Ishikawa (cell line): ENCODE measurements at regions not wholly inside any gene's neighbourhood (a gene's known extent, or its start where the extent isn't known, plus 50 kb on each side); places are given as distances from the start of the nearest gene placed in this dataset.

Experiments
- CEBPB ChIP-seq: IDR thresholded peaks from 2 replicates; pipeline ENCODE4 v1.6.1; 2012
- EP300 ChIP-seq: IDR thresholded peaks from 2 replicates; pipeline ENCODE4 v1.6.1; 2012; ENCODE audit warnings: borderline replicate concordance
- FOXM1 ChIP-seq: IDR thresholded peaks from 2 replicates; pipeline ENCODE4 v1.6.1; 2012; ENCODE audit warnings: low read depth, borderline replicate concordance
- MAX ChIP-seq: IDR thresholded peaks from 2 replicates; pipeline ENCODE4 v1.6.1; 2012
- RAD21 ChIP-seq: IDR thresholded peaks from 2 replicates; pipeline ENCODE4 v1.6.1; 2012; ENCODE audit warnings: low read depth
- TAF1 ChIP-seq: IDR thresholded peaks from 2 replicates; pipeline ENCODE4 v1.6.1; 2012; ENCODE audit warnings: low read depth, mild to moderate bottlenecking
- TEAD4 ChIP-seq: IDR thresholded peaks from 2 replicates; pipeline ENCODE4 v1.6.1; 2012
- YY1 ChIP-seq: IDR thresholded peaks from 2 replicates; pipeline ENCODE4 v1.6.1; 2012; ENCODE audit warnings: low read depth
- ZBTB7A ChIP-seq: IDR thresholded peaks from 2 replicates; pipeline ENCODE4 v1.6.1; 2012; ENCODE audit warnings: low read depth

GRCh38 chr1:31497601-31498000 lies 78.7 kb upstream of the TINAGL1 start:
- TF ChIP-seq RAD21 (no peak), CEBPB (no peak), YY1 (no peak), EP300 (no peak), TAF1 (no peak), ZBTB7A (no peak), TEAD4 (no peak), MAX (no peak), FOXM1 (no peak)
